ENCODE measurements at regions not wholly inside any gene's neighbourhood (a gene's known extent, or its start where the extent isn't known, plus 50 kb on each side); places are given as distances from the start of the nearest gene placed in this dataset.

GRCh38 chr9:82673919-82674318, 389.0 kb downstream of the RASEF start:
- TF ChIP-seq RAD21 (conservative IDR thresholded peaks at IDR 0.05 in 1 of 2, IDR thresholded peaks at IDR 0.05 in 1 of 2) (no peak), CEBPB (IDR thresholded peaks at IDR 0.05) (no peak), POLR2AphosphoS2 (conservative IDR thresholded peaks at IDR 0.05; ENCODE audit: low read length) (no peak), EHMT2 (IDR thresholded peaks at IDR 0.05; ENCODE audit: low read depth) (no peak), NR3C1 (IDR thresholded peaks at IDR 0.05) (no peak), CTCF (IDR thresholded peaks at IDR 0.05) (no peak), REST (IDR thresholded peaks at IDR 0.05) (no peak), SMC3 (IDR thresholded peaks at IDR 0.05) (no peak), KDM5A (IDR thresholded peaks at IDR 0.05) (no peak), ZSCAN20 (CRISPR knock-in tag; IDR thresholded peaks at IDR 0.05) (no peak)

All from A549 (cell line).